NCI-H146 treated with DMSO at 0.1 percent for 48 hours (cell line): ENCODE measurements at regions not wholly inside any gene's neighbourhood (a gene's known extent, or its start where the extent isn't known, plus 50 kb on each side); places are given as distances from the start of the nearest gene placed in this dataset.

ENCODE experiments used
- DNase-seq: peaks from one replicate; lab custom pipeline; 2025; ENCODE audit not compliant: unreplicated experiment; lab: John Stamatoyannopoulos, UW

DNA sequence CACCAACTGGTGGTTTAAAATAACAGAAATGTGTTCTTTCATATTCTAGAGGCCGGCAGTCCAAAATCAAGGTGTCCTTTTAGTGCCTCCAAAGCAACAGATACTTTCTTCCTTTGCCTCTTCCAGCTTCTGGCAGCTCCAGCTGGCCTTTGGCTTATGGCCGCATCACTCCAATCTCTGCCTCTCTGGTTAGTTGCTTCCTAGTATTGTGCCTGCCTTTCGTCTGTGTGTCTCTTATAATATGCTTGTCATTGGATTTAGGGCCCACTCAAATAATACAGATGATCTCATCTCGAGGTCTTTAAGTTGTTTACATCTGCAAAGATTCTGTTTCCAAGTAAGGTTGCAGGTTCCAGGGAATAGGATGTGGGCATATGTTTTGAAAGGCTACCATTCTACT is 855.2 kb upstream of the ID2 start:
- DNase-seq = no peak

GRCh38 chr2:7829241-7829640 is 852.6 kb upstream of the ID2 start:
- no peak for DNase-seq

- no peak for DNase-seq
These were observed 851.2 kb upstream of the ID2 start for GRCh38 chr2:7830616-7831015.

- no peak for DNase-seq
These were observed 846.7 kb upstream of the ID2 start for GRCh38 chr2:7835151-7835550.

GRCh38 chr2:7835693-7836680 is 845.9 kb upstream of the ID2 start:
- no peak for DNase-seq

- DNase-seq = no peak
These were observed 844.6 kb upstream of the ID2 start for GRCh38 chr2:7837237-7837760.

DNA sequence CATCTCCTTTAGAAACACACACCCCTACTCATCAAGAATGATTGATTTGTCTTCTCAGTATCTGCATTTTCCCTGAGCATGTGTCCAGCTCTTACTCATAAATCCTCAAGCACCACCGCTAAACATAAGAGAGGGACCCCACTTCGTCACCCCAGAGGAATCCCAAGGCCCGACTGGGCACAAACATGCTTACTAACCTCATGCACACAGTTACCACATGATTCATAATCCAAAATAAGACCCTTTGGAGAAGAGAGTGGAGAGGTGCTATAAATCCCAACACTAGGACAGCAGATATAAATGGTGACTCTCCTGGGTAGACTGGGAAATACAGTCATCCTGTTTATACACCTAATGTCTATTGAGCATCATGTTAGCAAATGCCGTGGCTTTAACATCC is 843.2 kb upstream of the ID2 start:
- DNase-seq = no peak

DNA sequence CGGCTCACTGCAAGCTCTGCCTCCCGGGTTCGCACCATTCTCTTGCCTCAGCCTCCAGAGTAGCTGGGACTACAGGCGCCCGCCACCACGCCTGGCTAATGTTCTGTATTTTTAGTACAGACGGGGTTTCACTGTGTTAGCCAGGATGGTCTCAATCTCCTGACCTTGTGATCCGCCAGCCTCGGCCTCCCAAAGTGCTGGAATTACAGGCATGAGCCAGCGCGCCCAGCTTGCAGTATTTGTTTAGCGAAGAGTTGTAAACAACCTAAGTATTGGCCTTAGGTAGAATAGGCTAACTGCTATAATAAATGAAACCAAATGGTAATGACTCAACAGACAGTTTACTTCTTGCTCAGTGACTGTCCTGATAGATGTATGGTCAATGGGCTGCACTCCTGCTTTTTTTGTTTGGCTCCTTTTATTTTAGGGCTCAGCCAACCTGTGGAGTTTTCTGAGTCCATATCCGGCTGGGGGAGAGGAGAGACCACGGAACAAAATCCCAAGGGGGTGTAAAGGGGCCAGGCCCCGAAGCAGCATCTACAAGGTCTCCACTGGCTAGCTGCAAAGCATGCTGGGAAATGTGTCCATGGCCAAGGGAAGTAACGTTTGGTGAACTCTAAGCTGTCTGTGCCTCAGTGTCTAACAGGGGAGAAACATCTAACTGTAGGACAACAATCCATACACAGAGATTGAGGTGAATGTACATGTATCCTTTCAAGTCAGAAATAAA is 841.0 kb upstream of the ID2 start:
- no peak for DNase-seq

DNA sequence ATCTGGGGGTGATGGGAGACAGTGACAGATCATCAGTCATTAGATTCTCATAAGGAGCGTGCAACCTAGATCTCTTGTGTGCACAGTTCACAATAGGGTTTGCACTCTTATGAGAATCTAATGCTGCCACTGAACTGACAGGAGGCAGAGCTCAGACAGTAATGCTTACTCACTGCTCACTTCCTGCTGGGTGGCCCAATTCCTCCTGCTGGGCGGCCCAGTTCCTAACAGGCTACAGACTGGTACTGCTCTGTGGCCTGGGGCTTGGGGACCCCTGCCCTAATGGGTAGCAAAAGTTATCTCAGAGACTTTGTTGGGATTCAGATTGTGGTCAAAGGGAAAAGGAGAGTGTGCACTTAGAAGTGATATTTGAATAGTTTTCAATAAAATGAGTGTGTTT is 840.1 kb upstream of the ID2 start:
- DNase-seq = no peak

DNA sequence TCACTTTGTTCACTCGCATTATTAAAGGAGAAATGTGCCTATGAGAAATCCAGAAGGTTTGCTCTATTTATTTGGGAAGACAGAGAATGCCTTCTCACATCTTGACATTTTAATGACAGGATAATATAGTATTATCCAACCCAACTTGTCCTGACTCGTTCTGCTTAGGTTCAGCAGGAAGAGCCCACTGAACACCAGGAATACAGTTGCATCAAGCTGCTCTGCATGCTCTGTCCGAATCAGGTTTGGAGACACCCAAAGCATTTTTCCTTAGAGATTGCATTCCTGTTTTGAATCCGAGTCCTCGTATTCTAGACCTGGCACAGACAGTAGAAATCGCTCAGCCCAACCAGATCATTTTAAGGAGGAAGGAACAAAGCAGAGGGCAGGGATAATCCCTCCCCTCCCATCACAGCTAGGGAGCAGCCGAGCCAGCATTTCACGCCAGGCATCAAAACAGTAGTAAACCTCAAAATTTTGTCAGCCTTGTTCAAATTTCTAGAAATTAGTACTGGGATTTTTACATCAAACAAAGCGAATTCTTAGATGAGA is 837.4 kb upstream of the ID2 start:
- no peak for DNase-seq

GRCh38 chr2:7845332-7845731 is 836.5 kb upstream of the ID2 start:
- no peak for DNase-seq

GRCh38 chr2:7846607-7847006 is 835.2 kb upstream of the ID2 start:
- DNase-seq = no peak

DNA sequence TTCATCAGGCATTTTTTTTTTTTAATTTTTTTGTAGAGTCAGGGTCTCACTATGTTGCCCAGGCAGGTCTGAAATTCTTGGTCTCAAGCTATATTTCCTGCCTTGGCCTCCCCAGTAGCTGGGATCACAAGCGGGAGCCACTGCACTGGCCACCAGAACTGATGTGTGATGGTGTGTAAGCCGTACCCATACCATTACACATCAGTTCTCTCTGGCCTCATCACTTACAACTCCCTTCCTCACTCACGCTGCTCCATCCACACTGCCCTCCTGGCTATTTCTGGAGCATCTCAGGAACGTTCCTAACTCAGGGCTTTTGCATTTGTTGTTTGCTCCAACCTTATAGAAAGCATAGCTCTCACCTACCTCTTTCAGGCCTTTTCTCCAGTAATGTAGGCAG is 834.5 kb upstream of the ID2 start:
- no peak for DNase-seq

DNA sequence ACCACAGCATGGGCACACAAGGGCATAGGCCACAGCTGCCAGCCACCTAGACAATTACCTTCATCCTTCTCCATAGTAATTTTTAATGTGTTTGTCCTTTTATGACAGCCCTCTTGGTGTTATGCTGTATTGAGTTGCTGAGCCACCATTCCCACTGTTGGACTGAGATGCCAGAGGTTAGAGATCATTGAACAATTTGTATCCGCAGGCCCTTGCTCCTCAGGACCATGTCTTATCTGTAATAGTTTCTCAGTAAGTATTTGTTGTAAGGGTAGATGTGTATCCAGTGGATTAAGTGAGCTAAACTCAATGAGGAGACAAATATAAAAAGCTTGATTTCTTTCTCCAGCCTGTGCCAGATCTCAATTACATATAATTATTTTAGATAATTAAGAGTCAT is 832.8 kb upstream of the ID2 start:
- peak; percentile 26 for DNase-seq

- DNase-seq = no peak
These were observed 832.3 kb upstream of the ID2 start for GRCh38 chr2:7849531-7849930.

DNA sequence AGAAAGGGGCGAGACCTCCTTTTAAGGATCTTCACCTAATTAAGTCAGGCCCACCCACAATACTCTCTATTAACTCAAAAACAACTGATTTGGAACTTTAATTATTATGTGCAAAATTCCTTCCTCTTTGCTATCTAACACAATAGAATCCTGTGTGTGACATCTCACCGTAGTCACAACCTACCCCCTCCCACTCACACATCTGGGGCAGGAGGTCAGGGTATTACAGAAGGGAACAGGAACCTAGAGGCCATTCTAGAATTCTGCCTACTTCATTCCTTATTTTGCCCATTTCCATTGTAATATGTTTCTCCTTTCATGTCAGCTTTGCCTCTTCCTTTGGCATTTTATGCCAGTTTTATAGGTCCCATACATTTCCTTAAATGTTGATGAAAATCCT is 829.3 kb upstream of the ID2 start:
- no peak for DNase-seq

DNA sequence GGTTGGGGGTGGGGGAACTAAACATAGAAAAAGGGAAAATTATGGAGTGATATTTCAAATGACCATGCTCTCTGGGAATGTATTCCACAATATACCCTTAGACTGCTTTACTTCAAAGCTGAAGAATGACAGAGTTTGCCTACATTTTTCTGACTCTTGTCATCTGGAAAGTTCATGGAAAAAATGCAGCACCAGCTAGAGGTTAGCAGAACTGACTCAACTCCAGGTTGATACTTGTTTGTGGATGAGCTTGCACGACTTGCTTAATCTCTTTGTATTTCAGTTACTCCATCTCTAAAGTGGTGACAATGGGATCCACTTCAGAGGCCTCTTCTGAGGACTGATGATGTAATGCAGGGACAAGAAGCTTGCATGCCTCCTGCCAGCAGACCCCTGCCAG is 824.0 kb upstream of the ID2 start:
- no peak for DNase-seq

- no peak for DNase-seq
These were observed 823.2 kb upstream of the ID2 start for GRCh38 chr2:7858624-7859023.

DNA sequence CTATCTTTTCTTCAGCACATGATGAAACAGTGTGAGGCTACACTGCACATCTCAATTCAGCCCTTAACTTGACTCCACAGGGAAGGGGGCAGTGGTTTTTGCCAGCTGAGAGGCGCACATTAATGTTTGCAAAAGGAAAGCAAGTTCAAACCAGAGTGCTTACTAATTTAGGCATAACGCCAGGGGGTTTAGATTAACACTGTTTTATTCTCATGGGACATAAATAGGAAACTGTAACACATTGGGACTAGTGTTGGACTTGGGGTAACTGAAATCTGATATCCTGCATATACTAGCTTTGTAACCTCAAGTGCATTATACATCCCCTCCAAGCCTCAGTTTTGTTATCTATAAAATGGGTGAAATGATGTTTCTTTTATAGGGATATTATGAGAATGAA is 821.2 kb upstream of the ID2 start:
- DNase-seq = no peak

DNA sequence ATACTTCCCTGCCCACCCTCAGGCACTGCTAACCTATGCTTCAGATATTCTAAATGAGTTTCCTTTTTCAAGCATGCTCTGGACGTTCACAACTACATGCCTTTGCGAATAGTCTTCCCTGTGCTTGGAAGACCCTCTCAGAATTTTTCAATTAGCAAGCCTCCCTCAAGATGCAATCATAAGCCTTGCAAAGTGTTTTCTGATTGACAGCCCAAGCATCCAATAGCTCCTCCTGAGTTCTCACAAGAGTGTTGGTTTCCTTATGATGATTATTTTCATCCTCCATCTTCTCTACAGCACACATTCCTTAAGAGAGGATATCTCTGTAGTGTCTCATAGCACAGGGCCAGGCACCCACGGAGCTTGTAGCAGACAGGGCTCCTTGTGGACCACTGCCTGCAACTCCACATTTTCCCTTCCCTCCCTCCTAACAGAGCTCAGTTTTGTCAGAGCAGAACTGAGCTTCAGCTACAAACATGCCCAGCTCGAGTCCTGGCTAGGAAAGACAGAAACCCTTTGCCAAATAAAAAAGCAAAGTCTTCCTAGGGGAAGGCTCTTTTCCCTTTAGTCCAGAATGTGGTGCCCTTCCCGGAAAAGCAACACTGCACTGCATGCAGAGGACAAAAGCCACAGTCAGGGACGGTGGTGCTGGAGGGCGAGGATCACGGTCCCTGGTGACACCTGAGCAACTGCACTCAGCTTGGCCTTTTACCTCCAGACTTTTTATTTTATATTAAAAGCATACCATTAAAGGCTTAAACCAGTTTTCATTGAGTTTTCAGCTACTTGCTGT is 819.8 kb upstream of the ID2 start:
- no peak for DNase-seq

- DNase-seq = no peak
These were observed 815.8 kb upstream of the ID2 start for GRCh38 chr2:7866104-7866503.
